ENCODE measurements at regions not wholly inside any gene's neighbourhood (a gene's known extent, or its start where the extent isn't known, plus 50 kb on each side); places are given as distances from the start of the nearest gene placed in this dataset.
"Not testable (repeated sequence)": the region's sequence is repeated elsewhere in the genome, so short reads cannot be mapped to it uniquely, and the experiment has no call there.

GRCh38 chr6:112594886-112595594 lies 247.9 kb downstream of the RFPL4B start:
- TF ChIP-seq CTCF (IDR thresholded peaks at IDR 0.05) = no peak
- ATAC-seq (ENCODE audit: low FRiP score) (no peak), DNase-seq (ENCODE audit: low spot score) (no peak)

- DNase-seq (ENCODE audit: low spot score) (no peak), ATAC-seq (ENCODE audit: low FRiP score) (no peak)
- TF ChIP-seq CTCF (IDR thresholded peaks at IDR 0.05) = no peak
Observed at GRCh38 chr6:112595841-112596240, 248.7 kb downstream of the RFPL4B start.

GRCh38 chr6:112597176-112597575 lies 250.0 kb downstream of the RFPL4B start:
- TF ChIP-seq CTCF (IDR thresholded peaks at IDR 0.05) = no peak
- DNase-seq (ENCODE audit: low spot score) (no peak), ATAC-seq (ENCODE audit: low FRiP score) (no peak)

- ATAC-seq (ENCODE audit: low FRiP score) (no peak), DNase-seq (ENCODE audit: low spot score) (no peak)
- no peak for TF ChIP-seq CTCF (IDR thresholded peaks at IDR 0.05)
Observed at GRCh38 chr6:112600168-112600567, 253.0 kb downstream of the RFPL4B start.

- no peak for DNase-seq (ENCODE audit: low spot score)
- no peak for ATAC-seq (ENCODE audit: low FRiP score)
- TF ChIP-seq CTCF (IDR thresholded peaks at IDR 0.05) = no peak
Observed at GRCh38 chr6:112603726-112604125, 256.6 kb downstream of the RFPL4B start.

GRCh38 chr6:112606656-112607435 lies 259.7 kb downstream of the RFPL4B start:
- no peak for TF ChIP-seq CTCF (IDR thresholded peaks at IDR 0.05)
- DNase-seq (ENCODE audit: low spot score) (no peak), ATAC-seq (ENCODE audit: low FRiP score) (no peak)

GRCh38 chr6:112608925-112609324 lies 261.8 kb downstream of the RFPL4B start:
- DNase-seq (ENCODE audit: low spot score); ATAC-seq (ENCODE audit: low FRiP score): not testable (repeated sequence)
